ENCODE measurements at regions not wholly inside any gene's neighbourhood (a gene's known extent, or its start where the extent isn't known, plus 50 kb on each side); places are given as distances from the start of the nearest gene placed in this dataset.

- no peak for TF ChIP-seq CTCF (IDR thresholded peaks at IDR 0.05 in 2 of 3, conservative IDR thresholded peaks at IDR 0.05 in 1 of 3; ENCODE audit: borderline replicate concordance in 1 of 3, insufficient read depth in 1 of 3, low read depth in 2 of 3, low read length in 2 of 3)
- no peak for TF ChIP-seq RAD21 (IDR thresholded peaks at IDR 0.05; ENCODE audit: low read depth)
- TF ChIP-seq ATF3 (IDR thresholded peaks at IDR 0.05), result no peak
- TF ChIP-seq POLR2A (IDR thresholded peaks at IDR 0.05; ENCODE audit: borderline replicate concordance, extremely low read depth, insufficient read depth, insufficient read length), result no peak
- no peak for TF ChIP-seq SRF (IDR thresholded peaks at IDR 0.05; ENCODE audit: low read depth)
- TF ChIP-seq CEBPB (IDR thresholded peaks at IDR 0.05; ENCODE audit: low read depth), result no peak
- no peak for TF ChIP-seq EZH2 (IDR thresholded peaks at IDR 0.05)
- TF ChIP-seq, protein P1, sequence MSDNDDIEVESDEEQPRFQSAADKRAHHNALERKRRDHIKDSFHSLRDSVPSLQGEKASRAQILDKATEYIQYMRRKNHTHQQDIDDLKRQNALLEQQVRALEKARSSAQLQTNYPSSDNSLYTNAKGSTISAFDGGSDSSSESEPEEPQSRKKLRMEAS (IDR thresholded peaks at IDR 0.05), result no peak
- no peak for TF ChIP-seq SP1 (IDR thresholded peaks at IDR 0.05; ENCODE audit: low read depth)
- no peak for TF ChIP-seq EZH2phosphoT487 (IDR thresholded peaks at IDR 0.05; ENCODE audit: borderline replicate concordance)
- no peak for TF ChIP-seq TCF7L2 (IDR thresholded peaks at IDR 0.05; ENCODE audit: borderline replicate concordance, extremely low read depth, insufficient read depth, insufficient read length)
- no peak for TF ChIP-seq REST (IDR thresholded peaks at IDR 0.05; ENCODE audit: low read depth)
Measured at GRCh38 chrX:69299951-69300714, 134.9 kb upstream of the PJA1 start.
